HEK293T (cell line): ENCODE measurements at regions not wholly inside any gene's neighbourhood (a gene's known extent, or its start where the extent isn't known, plus 50 kb on each side); places are given as distances from the start of the nearest gene placed in this dataset.

Source experiments
- ARNT ChIP-seq: fragments of 450-650 bp; IDR thresholded peaks from 2 replicates; pipeline ENCODE4 v1.6.1; 2017; ENCODE audit warnings: mild to moderate bottlenecking
- BHLHE40 ChIP-seq: fragments of 450-650 bp; IDR thresholded peaks from 2 replicates; pipeline ENCODE4 v1.6.1; 2016; ENCODE audit warnings: mild to moderate bottlenecking, moderate library complexity, borderline replicate concordance
- CTBP1 ChIP-seq: fragments of 450-650 bp; IDR thresholded peaks from 2 replicates; pipeline ENCODE4 v1.6.1; 2016; ENCODE audit warnings: borderline replicate concordance
- ELF4 ChIP-seq: fragments of 450-650 bp; IDR thresholded peaks from 2 replicates; pipeline ENCODE4 v1.6.1; 2017; ENCODE audit warnings: antibody characterized with exemption
- FOXA1 ChIP-seq: fragments of 450-650 bp; IDR thresholded peaks from 2 replicates; pipeline ENCODE4 v1.6.1; 2016; ENCODE audit warnings: mild to moderate bottlenecking
- FOXM1 ChIP-seq: fragments of 450-650 bp; IDR thresholded peaks from 2 replicates; pipeline ENCODE4 v1.6.1; 2017; ENCODE audit warnings: mild to moderate bottlenecking, borderline replicate concordance
- L3MBTL2 ChIP-seq: fragments of 450-650 bp; conservative IDR thresholded peaks from 2 replicates; pipeline ENCODE4 v1.6.1; 2016; ENCODE audit warnings: mild to moderate bottlenecking
- LEF1 ChIP-seq: fragments of 450-650 bp; IDR thresholded peaks from 2 replicates; pipeline ENCODE4 v1.6.1; 2017; ENCODE audit warnings: mild to moderate bottlenecking, borderline replicate concordance
- NFRKB ChIP-seq: fragments of 450-650 bp; IDR thresholded peaks from 2 replicates; pipeline ENCODE4 v1.6.1; 2016; ENCODE audit warnings: mild to moderate bottlenecking, moderate library complexity
- PKNOX1 ChIP-seq: fragments of 450-650 bp; IDR thresholded peaks from 2 replicates; pipeline ENCODE4 v1.6.1; 2016
- SP1 ChIP-seq: fragments of 450-650 bp; IDR thresholded peaks from 2 replicates; pipeline ENCODE4 v1.6.1; 2017
- SUZ12 ChIP-seq: fragments of 450-650 bp; IDR thresholded peaks from 2 replicates; pipeline ENCODE4 v1.6.1; 2016; ENCODE audit warnings: mild to moderate bottlenecking
- TARDBP ChIP-seq: fragments of 450-650 bp; IDR thresholded peaks from 2 replicates; pipeline ENCODE4 v1.6.1; 2016
- ZNF384 ChIP-seq: fragments of 450-650 bp; IDR thresholded peaks from 2 replicates; pipeline ENCODE4 v1.6.1; 2016

- TF ChIP-seq L3MBTL2, result no peak
- no peak for TF ChIP-seq PKNOX1
- TF ChIP-seq SP1, result no peak
- no peak for TF ChIP-seq TARDBP
- no peak for TF ChIP-seq LEF1
- TF ChIP-seq CTBP1, result no peak
- no peak for TF ChIP-seq NFRKB
- no peak for TF ChIP-seq BHLHE40
- TF ChIP-seq FOXA1, result no peak
- no peak for TF ChIP-seq ARNT
- no peak for TF ChIP-seq FOXM1
- no peak for TF ChIP-seq ELF4
- no peak for TF ChIP-seq SUZ12
- no peak for TF ChIP-seq ZNF384
Observed at GRCh38 chr1:182330303-182330702, 61.3 kb downstream of the GLUL start.
